Thyroid gland (tissue), 4 donors: ENCODE measurements at regions not wholly inside any gene's neighbourhood (a gene's known extent, or its start where the extent isn't known, plus 50 kb on each side); places are given as distances from the start of the nearest gene placed in this dataset.

Experiments used
- POLR2A ChIP-seq, 2 donors: fragments of 450-650 bp; IDR thresholded peaks; one replicate each; pipeline ENCODE4 v1.6.1; 2017; ENCODE audit warnings: antibody characterized with exemption in 2 of 2, mild to moderate bottlenecking in 2 of 2, moderate library complexity in 1 of 2
- TF ChIP-seq, protein P1 (sequence below), 6 experiments: fragments of 200-600 bp in 3 of 6; fragments of 450-650 bp in 3 of 6; sonication (generic) in 3 of 6; IDR thresholded peaks; one replicate each; pipeline ENCODE4 v1.5.1; 2016 to 2019; ENCODE audit warnings: antibody characterized with exemption in 6 of 6, mild to moderate bottlenecking in 2 of 6, inconsistent platforms in 1 of 6, moderate library complexity in 1 of 6

DNA sequence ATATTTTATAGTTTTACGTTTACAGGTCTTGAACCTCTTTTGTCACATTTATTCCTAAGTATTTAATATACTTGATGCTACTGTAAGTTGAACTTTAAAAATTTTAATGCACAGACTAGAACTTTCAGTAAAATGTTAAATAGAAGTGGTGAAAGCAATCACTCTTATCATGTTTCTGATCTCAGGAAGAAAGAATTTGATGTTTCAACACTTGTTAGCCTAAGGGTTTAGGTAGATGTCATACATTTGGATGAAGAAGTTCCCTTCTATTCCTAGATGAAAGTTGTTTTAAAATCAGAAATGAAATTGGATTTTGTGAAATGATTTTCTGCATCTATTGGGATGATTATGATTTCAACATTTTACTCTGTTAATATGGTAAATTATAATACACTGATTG is 63.6 kb upstream of the TTLL7 start:
- TF ChIP-seq, protein P1, sequence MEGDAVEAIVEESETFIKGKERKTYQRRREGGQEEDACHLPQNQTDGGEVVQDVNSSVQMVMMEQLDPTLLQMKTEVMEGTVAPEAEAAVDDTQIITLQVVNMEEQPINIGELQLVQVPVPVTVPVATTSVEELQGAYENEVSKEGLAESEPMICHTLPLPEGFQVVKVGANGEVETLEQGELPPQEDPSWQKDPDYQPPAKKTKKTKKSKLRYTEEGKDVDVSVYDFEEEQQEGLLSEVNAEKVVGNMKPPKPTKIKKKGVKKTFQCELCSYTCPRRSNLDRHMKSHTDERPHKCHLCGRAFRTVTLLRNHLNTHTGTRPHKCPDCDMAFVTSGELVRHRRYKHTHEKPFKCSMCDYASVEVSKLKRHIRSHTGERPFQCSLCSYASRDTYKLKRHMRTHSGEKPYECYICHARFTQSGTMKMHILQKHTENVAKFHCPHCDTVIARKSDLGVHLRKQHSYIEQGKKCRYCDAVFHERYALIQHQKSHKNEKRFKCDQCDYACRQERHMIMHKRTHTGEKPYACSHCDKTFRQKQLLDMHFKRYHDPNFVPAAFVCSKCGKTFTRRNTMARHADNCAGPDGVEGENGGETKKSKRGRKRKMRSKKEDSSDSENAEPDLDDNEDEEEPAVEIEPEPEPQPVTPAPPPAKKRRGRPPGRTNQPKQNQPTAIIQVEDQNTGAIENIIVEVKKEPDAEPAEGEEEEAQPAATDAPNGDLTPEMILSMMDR (IDR thresholded peaks at IDR 0.05) = no peak
- TF ChIP-seq POLR2A (IDR thresholded peaks at IDR 0.05) = no peak
